Coronary artery (tissue), 2 donors: ENCODE measurements at regions not wholly inside any gene's neighbourhood (a gene's known extent, or its start where the extent isn't known, plus 50 kb on each side); places are given as distances from the start of the nearest gene placed in this dataset.
"Not testable (repeated sequence)": the region's sequence is repeated elsewhere in the genome, so short reads cannot be mapped to it uniquely, and the experiment has no call there.

Source experiments
- DNase-seq: peaks from one replicate; pipeline ENCODE4 v3.0.0-alpha.2; 2017; ENCODE audit warnings: low spot score
- H3K27ac ChIP-seq, 2 donors: fragments of 200-600 bp; sonication (generic); one replicate each; pipeline ENCODE4 v1.5.1; 2016 to 2019
- H3K4me3 ChIP-seq: fragments of 200-600 bp; sonication (generic); 2 replicates; pipeline ENCODE4 v1.5.1; 2016; ENCODE audit warnings: mild to moderate bottlenecking, moderate library complexity
- TF ChIP-seq, protein P1 (sequence below): fragments of 200-600 bp; sonication (generic); IDR thresholded peaks from one replicate; pipeline ENCODE4 v1.5.1; 2019; ENCODE audit warnings: antibody characterized with exemption

DNA sequence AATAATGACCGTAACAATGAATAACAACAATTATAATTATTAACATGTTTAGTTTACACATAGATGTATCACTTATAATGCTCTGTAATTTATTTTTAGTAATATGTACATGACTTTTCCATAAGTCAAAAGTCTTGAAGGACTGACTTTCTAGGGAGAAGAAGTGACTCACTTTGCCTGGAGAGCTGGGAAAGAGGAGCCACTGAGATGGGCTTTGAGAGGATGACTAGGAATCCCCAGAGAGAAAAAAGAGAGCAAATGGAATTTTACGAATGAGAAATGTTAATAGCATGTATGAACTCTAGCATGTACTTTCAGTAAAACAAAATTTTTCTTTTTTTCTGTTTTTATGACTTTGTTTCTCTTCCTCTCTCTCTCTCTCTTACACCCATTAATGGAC lies 67.8 kb upstream of the RALY start:
- Histone ChIP-seq H3K27ac (no peak overlapping the region), H3K4me3 (no peak overlapping the region)
- TF ChIP-seq, protein P1, sequence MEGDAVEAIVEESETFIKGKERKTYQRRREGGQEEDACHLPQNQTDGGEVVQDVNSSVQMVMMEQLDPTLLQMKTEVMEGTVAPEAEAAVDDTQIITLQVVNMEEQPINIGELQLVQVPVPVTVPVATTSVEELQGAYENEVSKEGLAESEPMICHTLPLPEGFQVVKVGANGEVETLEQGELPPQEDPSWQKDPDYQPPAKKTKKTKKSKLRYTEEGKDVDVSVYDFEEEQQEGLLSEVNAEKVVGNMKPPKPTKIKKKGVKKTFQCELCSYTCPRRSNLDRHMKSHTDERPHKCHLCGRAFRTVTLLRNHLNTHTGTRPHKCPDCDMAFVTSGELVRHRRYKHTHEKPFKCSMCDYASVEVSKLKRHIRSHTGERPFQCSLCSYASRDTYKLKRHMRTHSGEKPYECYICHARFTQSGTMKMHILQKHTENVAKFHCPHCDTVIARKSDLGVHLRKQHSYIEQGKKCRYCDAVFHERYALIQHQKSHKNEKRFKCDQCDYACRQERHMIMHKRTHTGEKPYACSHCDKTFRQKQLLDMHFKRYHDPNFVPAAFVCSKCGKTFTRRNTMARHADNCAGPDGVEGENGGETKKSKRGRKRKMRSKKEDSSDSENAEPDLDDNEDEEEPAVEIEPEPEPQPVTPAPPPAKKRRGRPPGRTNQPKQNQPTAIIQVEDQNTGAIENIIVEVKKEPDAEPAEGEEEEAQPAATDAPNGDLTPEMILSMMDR = no peak
- DNase-seq = no peak

DNA sequence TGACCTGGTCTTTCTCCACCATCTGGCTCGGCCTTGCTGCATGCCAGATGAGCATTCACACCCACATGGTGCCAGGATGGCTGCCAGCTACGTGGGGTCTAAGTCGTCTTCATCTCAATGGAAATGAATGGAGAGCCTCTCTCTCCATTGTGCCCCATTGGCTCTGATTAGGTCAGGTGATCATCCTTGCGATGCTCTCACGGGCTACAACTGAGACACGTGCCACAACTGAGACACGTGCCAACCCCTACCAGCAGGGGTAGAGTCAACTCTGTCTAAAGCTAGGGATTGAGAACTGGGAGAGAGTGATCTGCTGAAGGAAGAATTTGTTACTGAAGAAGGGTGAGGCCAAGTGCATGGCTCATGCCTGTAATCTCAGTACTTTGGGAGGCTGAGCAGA lies 67.3 kb upstream of the RALY start:
- no peak for DNase-seq
- Histone ChIP-seq H3K4me3 (no peak overlapping the region), H3K27ac (no peak overlapping the region)
- TF ChIP-seq, protein P1 = no peak

- DNase-seq = no peak
- no peak overlapping the region for H3K4me3 ChIP-seq
- no peak overlapping the region for H3K27ac ChIP-seq
- TF ChIP-seq, protein P1 = no peak
These were observed 66.0 kb upstream of the RALY start for GRCh38 chr20:33927724-33928123.

- H3K4me3 ChIP-seq = no peak overlapping the region
- no peak overlapping the region for H3K27ac ChIP-seq
These were observed 63.8 kb upstream of the RALY start for GRCh38 chr20:33929917-33930316.

DNA sequence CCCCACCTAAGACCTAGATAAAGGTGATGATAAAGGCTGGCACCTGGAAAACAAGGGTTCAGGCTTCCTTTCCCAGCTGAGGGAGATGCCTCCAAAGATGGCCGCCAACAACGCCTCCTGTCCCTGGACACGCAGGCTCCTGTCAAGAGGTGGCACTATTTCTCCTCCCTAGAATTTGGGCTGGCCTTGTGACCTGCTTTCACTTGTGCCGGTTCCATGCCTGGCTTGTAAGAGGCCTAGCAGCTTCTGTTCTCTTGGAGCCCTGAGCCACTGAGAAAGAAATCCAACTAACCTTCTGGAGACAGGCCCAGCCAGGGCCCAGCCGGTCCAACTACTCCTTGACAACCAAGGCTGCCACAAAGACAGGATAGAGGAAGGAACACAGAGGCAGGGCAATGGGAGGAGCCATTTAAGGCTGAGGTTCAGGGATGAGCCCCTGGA lies 60.2 kb upstream of the RALY start:
- TF ChIP-seq, protein P1 = peak; percentile 43
- DNase-seq = peak; percentile 79
- Histone ChIP-seq H3K27ac (peak overlapping the region; percentile 33 to 71), H3K4me3 (no peak overlapping the region)

More at GRCh38 chr20:33929917-33930316, 63.8 kb upstream of the RALY start:
- TF ChIP-seq, protein P1 = no peak
- no peak for DNase-seq

DNA sequence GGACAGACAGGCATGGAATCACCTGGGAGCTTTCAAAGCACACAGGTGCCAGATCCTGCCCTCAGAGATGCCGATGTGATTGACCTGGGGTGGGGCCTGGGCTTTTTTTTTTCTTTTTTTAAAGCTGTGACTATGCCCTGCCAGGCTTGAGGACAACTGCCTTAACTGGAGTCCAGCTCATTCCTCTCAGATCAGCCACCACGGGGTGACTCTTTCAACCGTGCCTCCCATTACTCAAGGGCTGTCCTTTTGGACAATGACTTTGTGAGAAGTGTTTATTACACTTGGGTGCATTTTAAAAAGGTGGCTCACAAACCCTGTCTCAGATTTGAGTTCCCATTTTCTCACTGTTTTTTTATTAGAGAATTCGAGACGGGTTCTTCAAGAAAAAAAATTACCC lies 57.1 kb upstream of the RALY start:
- Histone ChIP-seq H3K4me3 (no peak overlapping the region), H3K27ac (no peak overlapping the region)
- TF ChIP-seq, protein P1 = no peak
- no peak for DNase-seq

DNA sequence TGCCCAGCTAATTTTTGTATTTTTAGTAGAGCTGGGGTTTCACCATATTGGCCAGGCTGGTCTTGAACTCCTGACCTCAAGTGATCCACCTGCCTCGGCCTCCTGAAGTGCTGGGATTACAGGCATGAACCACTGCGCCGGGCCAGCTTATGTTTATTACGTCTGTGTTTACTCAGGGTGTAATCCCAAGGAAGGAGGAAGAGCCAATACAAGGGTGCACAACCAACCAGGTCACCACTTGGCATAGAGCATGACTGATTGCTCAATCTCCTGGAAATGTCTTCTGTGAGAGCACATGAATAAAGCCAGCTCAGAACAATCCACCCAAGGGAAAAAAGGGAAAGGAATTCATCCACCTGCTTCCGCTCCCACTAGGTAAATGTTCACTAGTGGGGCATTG lies 54.7 kb upstream of the RALY start:
- not testable (repeated sequence) for DNase-seq

DNA sequence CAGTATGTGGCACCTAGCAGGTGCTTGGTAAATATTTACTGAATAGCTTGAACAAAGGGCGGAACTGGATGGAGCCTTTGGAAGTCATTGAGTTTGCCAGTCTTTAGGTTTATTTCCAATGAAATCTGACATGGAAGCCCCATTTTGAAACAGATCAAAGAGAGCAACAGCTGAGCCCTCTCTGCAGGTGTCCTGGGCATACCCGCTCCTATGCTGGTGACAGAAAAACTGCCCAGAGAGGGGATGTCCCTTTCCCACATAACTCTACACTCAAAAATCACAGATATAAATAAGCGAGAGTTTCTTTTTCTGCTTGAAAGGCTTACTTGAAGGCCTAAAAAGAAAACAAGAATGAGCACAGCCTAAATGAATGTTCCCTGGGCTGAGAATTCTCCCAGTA lies 53.0 kb upstream of the RALY start:
- no peak overlapping the region for H3K4me3 ChIP-seq
- TF ChIP-seq, protein P1 = no peak
- DNase-seq = no peak
- no peak overlapping the region for H3K27ac ChIP-seq

More for the DNA sequence above, 54.7 kb upstream of the RALY start:
- H3K4me3 ChIP-seq, H3K27ac ChIP-seq: not testable (repeated sequence)
